GM19238 (cell line): ENCODE measurements at regions not wholly inside any gene's neighbourhood (a gene's known extent, or its start where the extent isn't known, plus 50 kb on each side); places are given as distances from the start of the nearest gene placed in this dataset.
"Not testable (repeated sequence)": the region's sequence is repeated elsewhere in the genome, so short reads cannot be mapped to it uniquely, and the experiment has no call there.

ENCODE experiments used
- DNase-seq: peaks from one replicate; pipeline ENCODE4 v3.0.0; 2011; ENCODE audit warnings: low spot score; ENCODE audit not compliant: insufficient read length

GRCh38 chr9:113739605-113740507 lies 136.3 kb upstream of the ZNF618 start:
- not testable (repeated sequence) for DNase-seq

- DNase-seq: not testable (repeated sequence)
These were observed 135.3 kb upstream of the ZNF618 start for GRCh38 chr9:113740508-113741500.

GRCh38 chr9:113741886-113742854 lies 133.9 kb upstream of the ZNF618 start:
- no peak for DNase-seq

DNA sequence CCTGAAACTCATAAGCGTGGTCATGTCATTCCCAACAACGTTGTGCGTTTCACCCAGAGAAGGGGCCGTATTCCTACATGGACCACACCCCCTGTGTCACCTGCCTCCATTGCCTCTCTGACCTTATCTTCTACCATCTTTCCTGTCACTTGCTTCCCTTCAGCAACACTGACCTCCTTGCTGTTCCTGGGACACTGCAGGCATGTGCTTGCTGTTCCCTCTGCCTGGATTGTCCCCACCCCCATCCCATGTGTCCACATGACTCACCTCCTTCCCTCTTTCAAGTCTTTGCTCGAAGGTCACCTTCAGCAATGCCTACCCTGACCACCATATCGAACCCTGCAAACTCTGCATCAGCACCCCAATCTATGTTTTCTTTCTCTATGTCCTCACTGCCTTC lies 133.2 kb upstream of the ZNF618 start:
- DNase-seq: no peak

DNA sequence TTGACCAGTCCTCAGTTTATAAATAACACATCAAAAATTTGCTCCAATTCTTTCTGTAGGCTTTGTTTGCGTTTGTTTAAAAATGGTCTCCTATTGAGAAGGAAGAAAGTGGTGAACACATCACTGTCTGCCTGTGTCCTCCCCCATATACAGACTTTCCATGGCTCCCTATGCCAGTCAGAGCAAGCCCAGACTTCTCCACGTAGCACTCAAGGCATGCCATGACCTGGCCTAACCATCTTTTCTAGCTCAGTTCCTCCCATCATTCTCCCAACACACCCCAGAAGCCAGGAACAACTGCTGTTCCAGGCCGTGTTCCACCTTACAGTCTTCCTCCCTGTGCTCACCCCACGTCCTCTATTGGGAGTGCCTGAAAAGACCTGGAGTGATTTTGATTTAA lies 129.6 kb upstream of the ZNF618 start:
- DNase-seq: no peak

DNA sequence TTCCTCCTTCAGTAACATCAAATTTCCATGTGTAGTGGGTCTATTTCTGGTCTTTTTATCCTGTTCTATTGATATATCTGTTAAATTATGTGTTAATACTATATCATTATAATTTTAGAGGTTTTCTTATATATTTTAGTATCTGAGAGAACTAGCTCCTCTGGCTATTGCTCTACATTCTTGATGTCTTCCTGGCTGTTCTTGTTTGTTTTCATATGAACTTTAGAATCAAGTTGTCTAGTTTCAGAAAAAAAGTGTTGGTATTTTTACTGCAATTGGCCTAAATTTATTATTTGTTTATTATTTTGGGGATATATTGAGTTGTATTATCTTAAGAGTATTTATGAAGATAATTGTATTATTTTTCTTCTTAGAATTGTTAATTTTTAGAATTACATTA lies 128.0 kb upstream of the ZNF618 start:
- DNase-seq: no peak

GRCh38 chr9:113753398-113754119 lies 122.5 kb upstream of the ZNF618 start:
- DNase-seq: no peak

DNA sequence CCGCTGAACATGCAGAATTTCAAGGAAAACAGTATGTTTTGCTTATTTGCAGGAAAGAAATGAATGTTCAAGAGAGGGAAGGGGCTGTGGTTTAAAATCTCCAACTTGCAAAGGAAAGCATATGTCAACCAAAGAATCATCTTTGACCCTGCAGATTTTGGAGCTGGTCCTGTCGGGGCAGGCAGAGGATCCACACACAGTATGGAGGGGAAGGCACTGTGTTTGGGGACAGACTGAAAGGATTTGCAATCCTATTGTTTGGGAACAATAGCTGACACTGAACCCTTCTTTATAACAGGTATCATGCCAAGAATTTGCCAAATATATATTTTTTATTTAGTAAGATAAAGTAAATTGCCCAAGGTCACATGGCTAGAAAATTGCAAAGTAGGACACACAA lies 121.4 kb upstream of the ZNF618 start:
- DNase-seq: no peak

GRCh38 chr9:113755433-113755832 lies 120.7 kb upstream of the ZNF618 start:
- DNase-seq: no peak

DNA sequence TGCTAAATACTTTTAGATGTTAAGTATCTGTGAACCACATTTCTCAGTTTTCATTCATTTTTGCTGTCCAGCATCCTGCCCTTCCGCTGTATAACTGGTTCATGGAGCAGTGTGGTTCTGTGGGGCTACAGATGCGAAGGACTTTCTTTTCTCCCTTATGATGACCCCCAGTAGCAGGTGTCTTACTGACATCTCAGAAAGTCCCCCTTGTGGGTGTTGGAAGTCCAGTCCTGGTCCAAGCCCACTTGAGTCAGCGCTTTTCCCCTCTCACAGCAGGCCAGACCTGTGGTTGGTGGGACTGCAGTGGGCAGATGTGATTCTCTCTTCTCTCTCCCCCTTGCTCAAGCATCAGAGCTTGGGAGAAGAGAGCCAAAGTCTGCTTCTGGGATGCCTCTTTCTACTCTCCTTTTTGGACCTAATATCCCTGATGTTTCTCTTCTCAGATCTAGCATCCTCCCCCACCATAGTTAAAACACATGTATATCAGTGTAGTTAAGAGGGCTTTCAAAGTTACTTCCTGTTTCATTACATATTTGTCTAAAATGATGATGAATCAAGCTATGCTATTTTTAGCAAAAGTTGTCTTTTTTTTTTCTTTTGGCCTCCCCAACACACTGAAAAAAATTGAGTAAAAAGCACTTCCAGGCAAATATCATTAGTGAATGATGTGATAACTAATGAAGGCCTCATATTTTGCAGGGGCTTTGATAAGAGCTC lies 119.5 kb upstream of the ZNF618 start:
- DNase-seq: no peak

GRCh38 chr9:113763429-113763828 lies 112.7 kb upstream of the ZNF618 start:
- DNase-seq: no peak

DNA sequence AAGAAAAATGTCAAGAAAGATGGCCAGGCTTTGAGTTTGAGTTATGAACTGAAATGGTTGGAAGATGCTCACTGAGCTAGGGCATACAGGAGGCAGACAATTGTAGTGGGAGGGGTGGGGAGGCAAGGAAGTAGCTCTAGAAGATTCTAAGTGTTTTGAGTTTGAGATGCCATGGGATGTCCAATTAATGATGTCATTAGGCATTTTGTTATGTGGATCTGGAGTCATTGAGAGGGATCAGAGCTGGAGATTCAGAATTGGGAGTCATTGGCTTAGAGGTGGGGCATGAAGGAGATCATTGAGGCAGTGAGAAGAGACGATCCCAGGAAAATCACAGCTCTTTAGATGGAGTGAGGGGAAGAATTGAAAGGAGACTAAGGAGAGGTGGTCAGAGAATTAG lies 111.5 kb upstream of the ZNF618 start:
- no peak for DNase-seq

DNA sequence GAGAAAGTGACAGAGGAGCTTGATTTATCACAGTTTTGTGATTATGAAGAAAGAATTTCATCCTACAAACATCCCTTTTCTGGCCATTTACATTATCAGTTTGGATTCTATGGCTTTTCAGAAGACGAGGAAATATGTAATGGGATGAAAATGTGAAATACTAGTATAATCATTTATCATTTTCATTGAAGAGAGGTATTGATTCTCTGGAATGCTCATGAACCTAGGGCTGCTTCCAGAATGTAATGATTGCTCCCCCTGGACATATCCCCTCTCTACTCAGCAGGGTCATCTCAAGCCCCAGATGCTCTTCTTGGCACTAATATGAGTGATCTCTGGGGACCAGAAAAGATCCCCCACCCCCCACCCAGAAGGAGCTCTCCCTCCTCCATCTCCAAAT lies 106.7 kb upstream of the ZNF618 start:
- no peak for DNase-seq

DNA sequence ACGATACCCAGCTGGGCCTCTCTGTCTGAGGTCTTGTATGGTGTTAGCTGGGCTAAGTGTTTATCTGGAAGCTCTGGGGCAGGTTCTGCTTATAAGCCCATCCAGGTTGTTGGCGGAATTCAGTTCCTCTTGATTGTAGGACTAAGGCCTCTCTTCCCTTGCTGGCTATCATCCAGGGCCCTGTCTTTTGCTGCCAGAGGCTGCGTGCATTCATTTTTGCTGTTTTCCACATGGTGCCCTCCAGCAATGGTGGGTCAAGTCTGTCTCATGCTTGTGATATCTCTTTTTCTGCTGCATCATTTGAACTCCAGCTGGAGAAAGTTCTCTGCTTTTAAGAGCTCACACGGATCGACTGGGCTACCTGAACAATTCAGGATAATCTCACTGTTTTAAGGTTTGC lies 105.7 kb upstream of the ZNF618 start:
- no peak for DNase-seq

DNA sequence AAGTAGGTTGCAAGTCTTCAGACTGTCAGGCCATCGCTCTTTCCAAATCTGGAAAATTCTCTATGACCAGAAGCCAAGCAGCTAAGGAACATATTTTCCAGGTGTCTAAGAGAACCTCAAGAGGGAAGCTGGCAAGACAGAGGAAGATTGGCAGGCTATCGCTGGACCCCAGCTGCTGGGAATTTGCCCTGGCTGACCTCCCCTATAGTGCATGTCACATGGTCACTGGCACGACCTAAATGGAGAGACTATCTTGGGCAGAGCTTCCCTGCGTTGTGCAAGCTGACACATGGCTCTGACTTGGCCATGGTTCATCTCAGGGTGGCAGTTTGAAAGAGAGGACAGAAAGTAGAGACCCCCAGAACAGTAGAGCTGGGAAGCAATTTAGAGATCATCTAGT lies 104.9 kb upstream of the ZNF618 start:
- DNase-seq: no peak

DNA sequence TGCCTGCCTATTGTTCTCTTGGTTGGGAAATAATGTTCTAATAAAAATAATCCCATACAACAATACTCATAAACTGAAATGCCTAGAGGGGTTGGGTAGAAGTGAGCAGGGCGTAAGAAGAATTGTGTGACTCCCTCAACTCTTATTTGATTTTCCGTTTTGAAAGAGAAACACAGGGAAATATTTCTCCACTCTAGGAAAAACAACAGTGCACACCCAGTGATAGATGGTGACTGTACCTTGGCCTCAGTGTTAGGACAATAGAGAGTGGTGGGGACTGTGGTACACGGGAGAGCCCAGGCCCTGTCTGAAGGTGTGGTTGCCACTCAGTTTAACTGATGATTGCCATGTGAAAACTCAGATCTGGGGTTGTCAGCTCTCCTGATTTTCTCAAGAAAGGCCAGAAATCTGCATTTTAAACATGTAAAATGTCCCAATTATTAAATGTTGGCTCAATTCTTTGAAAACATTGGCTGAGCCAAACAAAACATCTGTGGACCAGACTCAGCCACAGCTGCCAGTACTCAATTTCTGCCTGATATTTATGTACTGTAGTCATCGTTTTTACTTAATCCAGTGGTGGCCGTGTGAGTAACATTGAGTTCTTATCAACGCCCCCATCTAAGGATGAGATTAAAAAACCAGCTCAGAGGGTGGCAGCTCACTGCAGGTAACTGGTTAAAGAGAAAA lies 103.8 kb upstream of the ZNF618 start:
- no peak for DNase-seq

- DNase-seq: no peak
These were observed 101.1 kb upstream of the ZNF618 start for GRCh38 chr9:113774963-113775362.

DNA sequence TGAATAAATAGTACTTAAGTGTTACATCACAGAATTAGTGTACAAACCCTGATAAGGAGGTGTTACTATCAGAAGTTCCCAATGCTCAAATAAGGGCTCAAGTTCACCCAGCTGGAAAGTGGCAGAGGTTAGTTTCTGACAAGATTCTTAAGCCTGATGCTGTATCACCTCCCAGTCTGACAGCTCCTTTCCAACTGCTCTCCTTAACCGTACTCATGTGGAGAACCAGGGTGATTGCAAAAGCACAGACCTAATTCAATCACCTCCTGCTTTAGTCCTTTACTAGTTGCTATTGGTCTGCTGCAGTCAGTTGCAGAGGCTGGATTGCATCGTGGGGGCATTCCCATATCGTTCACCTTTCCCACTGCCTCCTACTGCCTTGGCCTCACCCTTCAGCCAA lies 100.4 kb upstream of the ZNF618 start:
- DNase-seq: no peak

DNA sequence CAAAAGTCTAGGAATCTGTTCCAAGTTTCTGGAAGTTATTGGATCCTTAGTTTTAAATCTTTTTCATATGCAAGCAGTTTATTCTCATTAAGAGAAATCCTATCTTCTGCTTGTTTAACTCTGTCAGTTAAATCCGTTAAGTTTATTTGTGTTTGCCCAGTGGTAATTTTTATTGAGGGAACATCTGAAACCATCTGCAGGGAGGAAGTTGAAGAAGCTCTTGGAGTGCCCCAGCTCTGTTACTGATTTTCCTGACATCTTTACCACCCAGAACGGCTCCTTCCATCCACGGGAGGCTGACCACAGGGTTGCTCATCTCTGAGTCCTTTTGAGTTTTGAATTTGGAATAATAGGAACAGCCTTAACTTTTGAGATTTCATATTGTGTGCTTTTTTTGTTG lies 99.9 kb upstream of the ZNF618 start:
- no peak for DNase-seq
